Activated T-helper 2 cell treated with anti-CD3 and anti-CD28 coated beads, Interferon-gamma antibody, Interleukin-2, Interleukin-4, amounts not matched to agents 10 μg/mL and 5 μg/mL and 100 μg/mL, durations not matched to agents 14 hours and 24 hours and 36 hours (primary cell): ENCODE measurements at regions not wholly inside any gene's neighbourhood (a gene's known extent, or its start where the extent isn't known, plus 50 kb on each side); places are given as distances from the start of the nearest gene placed in this dataset.
"Not testable (repeated sequence)": the region's sequence is repeated elsewhere in the genome, so short reads cannot be mapped to it uniquely, and the experiment has no call there.

ENCODE experiments used
- DNase-seq: peaks from one replicate; pipeline ENCODE4 v3.0.0; 2021; ENCODE audit warnings: low spot score
- H3K27ac Mint-ChIP-seq: one replicate; pipeline ENCODE4 v1.8.0; 2021; ENCODE audit warnings: mixed read lengths
- H3K27me3 Mint-ChIP-seq: one replicate; pipeline ENCODE4 v1.8.0; 2021; ENCODE audit warnings: low read depth, mixed read lengths
- H3K36me3 Mint-ChIP-seq: one replicate; pipeline ENCODE4 v1.8.0; 2021; ENCODE audit warnings: low read depth, mixed read lengths
- H3K4me1 Mint-ChIP-seq: one replicate; pipeline ENCODE4 v1.8.0; 2021; ENCODE audit warnings: low read depth, mixed read lengths
- H3K4me3 Mint-ChIP-seq: one replicate; pipeline ENCODE4 v1.8.0; 2021; ENCODE audit warnings: low read depth, mild to moderate bottlenecking, moderate library complexity, mixed read lengths
- H3K9me3 Mint-ChIP-seq: one replicate; pipeline ENCODE4 v1.8.0; 2021; ENCODE audit warnings: mixed read lengths
- intact Hi-C: fragments of 100-400 bp; cut with micrococcal nuclease; formaldehyde crosslinking; loops from one replicate; pipeline ENCODE4 v1.15.1; 2023

- intact Hi-C loops: no loop called here
- Mint-ChIP-seq H3K27me3 (peaks cover 13% of the 10 kb centered on the region), H3K4me3 (no peak overlapping the region), H3K9me3 (no peaks in the 10 kb centered on the region), H3K27ac (no peak overlapping the region), H3K4me1 (no peaks in the 10 kb centered on the region), H3K36me3 (no peaks in the 10 kb centered on the region)
- no peak for DNase-seq
Measured at GRCh38 chr12:114499338-114499737, 93.4 kb upstream of the TBX5 start.

DNA sequence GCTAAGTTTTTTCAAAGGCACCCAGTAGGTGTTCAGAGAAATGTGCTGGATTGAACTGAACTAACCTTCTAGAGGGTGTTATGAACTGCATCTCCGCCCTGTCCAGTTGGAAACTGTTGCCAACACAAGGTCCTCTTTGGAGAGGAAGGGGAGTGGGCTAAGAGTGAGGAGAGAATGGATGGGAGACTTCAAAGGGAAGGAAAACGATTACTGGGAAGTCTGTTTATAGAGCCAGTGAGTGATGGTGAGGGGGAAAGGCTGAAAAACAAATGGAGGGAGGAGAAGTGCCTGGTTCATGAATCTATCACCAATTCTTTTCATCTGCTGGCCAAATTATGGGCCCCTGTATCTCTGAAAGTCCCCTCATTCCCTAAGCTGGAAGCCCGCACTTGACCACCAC, 86.0 kb upstream of the TBX5 start:
- H3K36me3 Mint-ChIP-seq: no peaks in the 10 kb centered on the region
- H3K27ac Mint-ChIP-seq: no peak overlapping the region

DNA sequence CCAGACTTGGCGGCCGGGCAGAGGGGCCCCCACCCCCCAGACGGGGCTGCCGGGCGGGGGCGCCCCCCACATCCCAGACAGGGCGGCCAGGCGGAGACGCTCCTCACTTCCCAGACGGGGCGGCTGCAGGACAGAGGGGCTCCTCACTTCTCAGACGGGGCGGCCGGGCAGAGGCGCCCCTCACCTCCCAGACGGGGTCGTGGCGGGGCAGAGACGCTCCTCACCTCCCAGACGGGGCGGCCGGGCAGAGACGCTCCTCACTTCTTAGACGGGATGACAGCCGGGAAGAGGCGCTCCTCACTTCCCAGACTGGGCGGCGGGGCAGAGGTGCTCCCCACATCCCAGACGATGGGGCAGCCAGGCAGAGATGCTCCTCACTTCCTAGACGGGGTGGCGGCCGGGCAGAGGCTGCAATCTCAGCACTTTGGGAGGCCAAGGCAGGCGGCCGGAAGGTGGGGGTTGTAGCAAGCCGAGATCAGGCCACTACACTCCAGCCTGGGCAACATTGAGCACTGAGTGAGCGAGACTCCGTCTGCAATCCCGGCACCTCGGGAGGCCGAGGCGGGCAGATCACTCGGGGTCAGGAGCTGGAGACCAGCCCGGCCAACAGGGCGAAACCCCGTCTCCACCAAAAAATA, 79.0 kb upstream of the TBX5 start:
- H3K4me3 Mint-ChIP-seq, H3K36me3 Mint-ChIP-seq, H3K4me1 Mint-ChIP-seq, H3K27ac Mint-ChIP-seq, DNase-seq, H3K9me3 Mint-ChIP-seq: not testable (repeated sequence)
- H3K27me3 Mint-ChIP-seq: peaks cover 18% of the 10 kb centered on the region
- intact Hi-C loops: loop anchor here (10.0 kb wide), 1 partner anchor 80 kb away; the partner anchor contains the start of gene TBX5

More for the DNA sequence above, 86.0 kb upstream of the TBX5 start:
- intact Hi-C loops: no loop called here
- Mint-ChIP-seq H3K4me3 (no peak overlapping the region), H3K9me3 (no peaks in the 10 kb centered on the region), H3K27me3 (no peaks in the 10 kb centered on the region), H3K4me1 (no peaks in the 10 kb centered on the region)
- no peak for DNase-seq

- Mint-ChIP-seq H3K27me3 (peaks cover 27% of the 10 kb centered on the region), H3K36me3 (no peaks in the 10 kb centered on the region), H3K4me1 (no peaks in the 10 kb centered on the region), H3K27ac (no peak overlapping the region), H3K9me3 (no peaks in the 10 kb centered on the region), H3K4me3 (no peak overlapping the region)
- no peak for DNase-seq
- intact Hi-C loops: loop anchor here (10.0 kb wide), 1 partner anchor 79 kb away; the partner anchor contains the start of gene TBX5
Measured at GRCh38 chr12:114483996-114484395, 78.1 kb upstream of the TBX5 start.

DNA sequence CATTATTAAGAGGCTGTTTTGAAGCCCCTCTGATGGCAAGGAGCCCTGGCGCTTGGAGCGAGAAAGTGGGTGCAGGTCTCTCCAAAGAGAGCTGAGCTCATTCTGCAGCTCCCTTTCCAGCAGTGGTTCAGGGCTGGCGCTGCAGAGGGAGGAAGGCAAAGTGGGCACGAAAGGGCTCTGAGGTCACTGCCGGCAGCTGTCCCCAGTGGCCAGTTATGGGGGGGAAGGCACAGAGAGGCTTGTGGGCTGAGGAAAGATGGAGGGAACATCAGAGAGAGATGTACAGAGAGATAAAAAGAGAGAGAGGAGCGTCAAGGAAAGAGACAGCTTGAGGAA, 75.2 kb upstream of the TBX5 start:
- intact Hi-C loops: loop anchor here (10.0 kb wide), 1 partner anchor 76 kb away; the partner anchor contains the start of gene TBX5
- H3K27me3 Mint-ChIP-seq: peaks cover 41% of the 10 kb centered on the region

GRCh38 chr12:114480337-114481199, 74.6 kb upstream of the TBX5 start:
- H3K4me1 Mint-ChIP-seq: no peaks in the 10 kb centered on the region
- no peaks in the 10 kb centered on the region for H3K9me3 Mint-ChIP-seq
- DNase-seq: no peak
- H3K27ac Mint-ChIP-seq: no peak overlapping the region
- no peaks in the 10 kb centered on the region for H3K36me3 Mint-ChIP-seq
- no peak overlapping the region for H3K4me3 Mint-ChIP-seq
- intact Hi-C loops: loop anchor here (10.0 kb wide), 1 partner anchor 76 kb away; the partner anchor contains the start of gene TBX5
- H3K27me3 Mint-ChIP-seq: peaks cover 44% of the 10 kb centered on the region

More for the DNA sequence above, 75.2 kb upstream of the TBX5 start:
- no peak overlapping the region for H3K4me3 Mint-ChIP-seq
- no peaks in the 10 kb centered on the region for H3K4me1 Mint-ChIP-seq
- DNase-seq: no peak
- H3K9me3 Mint-ChIP-seq: no peaks in the 10 kb centered on the region
- H3K36me3 Mint-ChIP-seq: no peaks in the 10 kb centered on the region
- H3K27ac Mint-ChIP-seq: no peak overlapping the region

- no peaks in the 10 kb centered on the region for H3K9me3 Mint-ChIP-seq
- DNase-seq: no peak
- no peak overlapping the region for H3K27ac Mint-ChIP-seq
- no peaks in the 10 kb centered on the region for H3K4me1 Mint-ChIP-seq
- intact Hi-C loops: loop anchor here (10.0 kb wide), 1 partner anchor 75 kb away; the partner anchor contains the start of gene TBX5
- no peaks in the 10 kb centered on the region for H3K36me3 Mint-ChIP-seq
- peaks cover 44% of the 10 kb centered on the region for H3K27me3 Mint-ChIP-seq
- H3K4me3 Mint-ChIP-seq: no peak overlapping the region
Measured at GRCh38 chr12:114479831-114480230, 73.9 kb upstream of the TBX5 start.

- Mint-ChIP-seq H3K27me3 (peaks cover 44% of the 10 kb centered on the region), H3K36me3 (no peaks in the 10 kb centered on the region), H3K4me1 (no peaks in the 10 kb centered on the region), H3K9me3 (no peaks in the 10 kb centered on the region), H3K4me3 (no peak overlapping the region), H3K27ac (no peak overlapping the region)
- DNase-seq: no peak
- intact Hi-C loops: no loop called here
Measured at GRCh38 chr12:114478865-114479264, 72.9 kb upstream of the TBX5 start.

DNA sequence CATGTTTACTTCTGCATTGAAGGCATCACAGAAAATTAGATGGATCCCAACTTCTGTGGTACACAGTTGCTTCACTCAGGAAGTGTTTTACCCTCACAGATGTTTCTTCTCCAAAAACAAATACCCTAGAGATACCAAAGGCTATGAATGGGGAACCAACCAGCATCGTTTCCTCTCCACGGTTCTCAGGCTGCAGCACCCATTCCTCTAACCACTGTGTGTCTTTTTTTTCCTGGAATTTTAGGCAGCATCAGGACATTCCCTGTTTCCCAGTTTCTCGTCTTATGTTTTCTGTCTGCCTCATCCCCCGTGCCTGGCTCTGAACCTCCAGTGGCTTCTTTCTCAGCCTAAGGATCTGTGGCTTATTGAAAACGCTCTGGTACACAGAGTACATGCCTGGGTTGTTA, 72.0 kb upstream of the TBX5 start:
- no peaks in the 10 kb centered on the region for H3K4me1 Mint-ChIP-seq

GRCh38 chr12:114476159-114476558, 70.2 kb upstream of the TBX5 start:
- peaks cover 35% of the 10 kb centered on the region for H3K27me3 Mint-ChIP-seq
- H3K9me3 Mint-ChIP-seq: no peaks in the 10 kb centered on the region
- no peak overlapping the region for H3K4me3 Mint-ChIP-seq
- no peaks in the 10 kb centered on the region for H3K36me3 Mint-ChIP-seq
- no peak for DNase-seq
- H3K27ac Mint-ChIP-seq: no peak overlapping the region
- intact Hi-C loops: no loop called here
- H3K4me1 Mint-ChIP-seq: no peaks in the 10 kb centered on the region

More for the DNA sequence above, 72.0 kb upstream of the TBX5 start:
- no peaks in the 10 kb centered on the region for H3K9me3 Mint-ChIP-seq
- peaks cover 44% of the 10 kb centered on the region for H3K27me3 Mint-ChIP-seq
- no peak overlapping the region for H3K4me3 Mint-ChIP-seq
- H3K36me3 Mint-ChIP-seq: no peaks in the 10 kb centered on the region
- intact Hi-C loops: no loop called here
- DNase-seq: no peak
- H3K27ac Mint-ChIP-seq: no peak overlapping the region

DNA sequence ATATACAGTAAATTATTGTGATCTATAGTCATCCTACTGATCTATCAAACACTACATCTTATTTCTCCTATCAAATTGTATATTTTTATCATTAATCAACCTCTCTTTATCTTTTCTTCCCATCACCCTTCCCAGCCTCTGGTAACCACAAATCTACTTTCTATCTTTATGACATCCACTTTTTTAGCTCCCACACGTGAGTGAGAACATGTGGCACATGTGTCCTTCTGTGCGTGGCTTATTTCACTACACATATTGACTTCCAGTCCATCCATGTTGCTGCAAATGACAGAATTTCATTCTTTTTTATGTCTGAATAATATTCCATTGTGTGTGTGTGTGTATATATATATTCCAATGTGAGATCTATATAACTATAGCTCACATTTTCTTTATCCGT, 67.8 kb upstream of the TBX5 start:
- H3K4me1 Mint-ChIP-seq: no peaks in the 10 kb centered on the region
- H3K9me3 Mint-ChIP-seq: no peaks in the 10 kb centered on the region
- H3K27me3 Mint-ChIP-seq: peaks cover 13% of the 10 kb centered on the region
- intact Hi-C loops: no loop called here
- no peaks in the 10 kb centered on the region for H3K36me3 Mint-ChIP-seq
- no peak overlapping the region for H3K27ac Mint-ChIP-seq
- DNase-seq: no peak
- no peak overlapping the region for H3K4me3 Mint-ChIP-seq

GRCh38 chr12:114473018-114473417, 67.1 kb upstream of the TBX5 start:
- no peaks in the 10 kb centered on the region for H3K4me1 Mint-ChIP-seq
- no peak overlapping the region for H3K4me3 Mint-ChIP-seq
- no peaks in the 10 kb centered on the region for H3K9me3 Mint-ChIP-seq
- H3K27ac Mint-ChIP-seq: no peak overlapping the region
- no peaks in the 10 kb centered on the region for H3K36me3 Mint-ChIP-seq
- H3K27me3 Mint-ChIP-seq: peaks cover 6% of the 10 kb centered on the region
- DNase-seq: no peak
- intact Hi-C loops: no loop called here

DNA sequence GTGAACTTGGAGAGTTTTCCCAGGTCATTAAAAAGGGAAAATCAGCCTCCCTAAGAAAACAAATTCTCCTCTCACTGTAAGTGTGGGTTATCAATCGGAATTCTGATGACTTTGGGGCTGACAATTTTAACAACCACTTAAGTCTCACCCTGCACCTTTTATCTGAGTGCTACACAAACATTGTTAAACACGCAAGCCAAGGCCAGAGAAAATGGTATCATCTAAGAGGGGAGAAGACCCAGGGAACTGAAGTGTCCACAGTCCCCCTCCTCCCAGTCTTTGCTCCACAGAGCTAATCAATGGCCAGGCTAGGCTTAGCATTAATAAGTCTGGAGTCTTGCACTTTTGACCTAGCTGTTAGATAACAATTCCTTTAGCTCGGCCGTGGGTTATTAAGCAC, 51.7 kb upstream of the TBX5 start:
- H3K4me1 Mint-ChIP-seq: no peaks in the 10 kb centered on the region
- H3K27me3 Mint-ChIP-seq: no peaks in the 10 kb centered on the region
- H3K9me3 Mint-ChIP-seq: no peaks in the 10 kb centered on the region
- intact Hi-C loops: no loop called here
- DNase-seq: no peak
- no peak overlapping the region for H3K4me3 Mint-ChIP-seq
- H3K36me3 Mint-ChIP-seq: no peaks in the 10 kb centered on the region
- H3K27ac Mint-ChIP-seq: no peak overlapping the region
